HG03469 (cell line): ENCODE measurements at regions not wholly inside any gene's neighbourhood (a gene's known extent, or its start where the extent isn't known, plus 50 kb on each side); places are given as distances from the start of the nearest gene placed in this dataset.

Experiments used
- ATAC-seq: cut with Tn5 transposase; IDR thresholded peaks from one replicate; pipeline ENCODE4 v1.9.1; 2021; ENCODE audit warnings: mild to moderate bottlenecking, moderate library complexity, moderate number of reproducible peaks; ENCODE audit not compliant: unreplicated experiment

DNA sequence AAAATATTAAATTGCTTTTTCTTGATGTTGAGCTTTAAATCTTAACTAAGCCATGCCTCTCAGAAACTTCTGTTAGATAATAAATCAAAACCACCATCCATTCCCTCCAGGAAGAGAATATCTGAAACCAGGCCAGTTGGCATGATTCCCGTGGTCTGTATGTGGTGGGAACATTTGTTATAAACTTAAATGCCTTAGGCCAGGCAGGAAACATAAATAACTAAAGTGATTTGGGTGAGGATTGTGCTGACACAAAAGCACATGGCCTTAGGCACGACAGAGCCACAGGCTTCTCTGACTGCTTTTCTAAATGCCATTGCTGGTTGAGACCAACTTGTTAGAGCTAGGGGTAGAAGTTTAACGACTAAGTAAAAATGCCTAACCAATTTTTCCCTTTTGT lies 255.9 kb downstream of the GABRG2 start:
- no peak for ATAC-seq

DNA sequence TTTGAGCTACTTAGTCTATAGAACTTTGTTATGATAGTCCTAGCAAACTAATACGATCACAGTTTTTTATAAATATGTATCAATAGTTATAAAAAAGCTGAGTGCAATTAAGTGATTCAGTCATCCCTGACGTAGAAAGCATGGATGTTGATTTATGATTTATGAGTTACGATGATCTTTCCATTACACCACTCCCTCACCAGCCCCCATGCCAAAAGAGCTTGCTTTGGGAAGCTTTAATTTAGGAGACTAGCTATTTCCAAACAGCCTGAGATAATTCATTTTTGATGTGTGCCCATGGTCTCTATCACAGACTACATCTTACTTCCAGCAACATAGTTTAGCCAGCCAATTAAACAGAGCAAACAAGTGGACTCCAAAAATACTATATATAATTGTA lies 256.8 kb downstream of the GABRG2 start:
- ATAC-seq = no peak

DNA sequence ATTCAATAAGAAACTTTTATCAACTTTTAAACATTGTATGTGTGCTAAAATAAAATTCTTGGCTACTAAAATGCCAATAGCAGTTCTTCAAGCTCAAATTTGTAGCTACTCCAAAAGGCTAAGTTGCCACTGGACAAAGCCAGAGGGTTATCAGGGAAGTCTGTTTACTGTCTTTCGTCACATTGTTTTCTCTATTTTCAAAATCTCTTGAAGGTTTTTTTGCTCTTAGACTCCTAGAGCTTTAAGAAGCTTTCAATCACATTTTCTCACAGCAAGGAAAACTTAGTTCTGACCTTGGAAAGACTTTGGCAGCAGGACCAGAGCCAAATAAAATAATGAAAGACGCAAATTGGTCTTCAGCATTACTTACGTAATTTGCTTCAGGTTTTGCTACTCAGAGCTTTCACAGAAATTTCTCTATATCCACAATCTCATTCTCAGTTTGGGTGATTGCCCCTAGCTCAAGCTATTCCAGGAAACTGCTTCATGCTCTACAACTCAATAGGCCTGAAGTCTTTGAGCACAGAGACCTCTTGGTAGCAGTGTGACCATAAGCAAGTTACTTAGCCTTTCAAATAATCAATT lies 257.7 kb downstream of the GABRG2 start:
- no peak for ATAC-seq

DNA sequence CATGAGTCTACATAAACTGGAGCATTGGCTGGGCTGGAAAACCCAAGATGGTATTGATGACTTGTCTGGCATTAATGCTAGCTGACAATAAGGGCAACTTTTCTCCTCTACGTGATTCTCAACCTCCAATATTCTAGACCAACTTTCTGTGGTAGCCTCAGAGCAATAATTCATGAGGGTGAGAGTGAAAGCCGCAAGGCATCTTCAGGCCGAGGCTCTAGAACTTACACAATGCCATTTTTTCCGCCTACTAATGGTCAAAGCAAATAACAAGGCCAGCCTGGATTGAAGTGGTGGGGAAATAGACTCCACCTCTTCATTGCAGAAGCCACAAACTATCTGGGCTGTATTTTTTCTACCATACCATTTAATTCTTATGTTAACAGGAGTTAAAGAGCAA lies 267.4 kb downstream of the GABRG2 start:
- no peak for ATAC-seq

GRCh38 chr5:162360373-162360931 lies 292.9 kb downstream of the GABRG2 start:
- no peak for ATAC-seq

GRCh38 chr5:162372256-162372655 lies 304.7 kb downstream of the GABRG2 start:
- ATAC-seq = no peak

DNA sequence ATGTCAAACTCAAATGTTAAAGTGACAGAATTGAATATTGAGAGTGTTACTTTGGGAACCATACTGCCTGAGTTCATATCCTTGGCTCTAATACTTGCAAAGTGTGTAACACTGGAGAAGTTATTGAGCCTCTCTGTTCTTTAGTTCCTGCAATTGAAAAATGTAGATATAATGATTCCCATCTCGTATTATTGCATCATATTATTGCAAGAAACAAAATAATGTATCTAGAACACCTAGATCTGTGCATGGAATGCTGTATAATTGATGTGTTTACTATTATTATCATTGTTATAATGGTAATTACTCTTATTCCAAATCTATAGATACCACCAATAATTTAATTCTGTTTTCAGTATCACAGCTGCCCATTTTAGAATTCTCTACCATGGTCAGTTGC lies 310.3 kb downstream of the GABRG2 start:
- ATAC-seq = no peak

DNA sequence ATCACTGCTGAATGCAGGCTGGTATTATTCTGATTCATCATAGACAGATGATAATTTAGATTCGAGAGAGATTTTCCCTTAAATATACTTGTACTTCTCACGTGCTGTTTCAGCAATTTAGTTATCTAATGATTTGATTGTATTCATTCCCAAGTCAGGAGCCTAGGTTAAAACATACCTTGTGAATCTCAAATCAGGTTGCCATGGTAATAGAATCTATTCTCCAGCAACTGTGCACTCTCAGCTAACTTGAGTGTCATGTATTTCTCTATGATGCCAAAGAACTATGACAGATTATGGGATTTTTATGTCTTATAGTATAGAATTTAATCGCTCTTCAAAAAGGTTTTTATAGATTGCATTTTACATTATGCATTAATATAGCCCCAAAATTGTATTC lies 315.3 kb downstream of the GABRG2 start:
- ATAC-seq = no peak

DNA sequence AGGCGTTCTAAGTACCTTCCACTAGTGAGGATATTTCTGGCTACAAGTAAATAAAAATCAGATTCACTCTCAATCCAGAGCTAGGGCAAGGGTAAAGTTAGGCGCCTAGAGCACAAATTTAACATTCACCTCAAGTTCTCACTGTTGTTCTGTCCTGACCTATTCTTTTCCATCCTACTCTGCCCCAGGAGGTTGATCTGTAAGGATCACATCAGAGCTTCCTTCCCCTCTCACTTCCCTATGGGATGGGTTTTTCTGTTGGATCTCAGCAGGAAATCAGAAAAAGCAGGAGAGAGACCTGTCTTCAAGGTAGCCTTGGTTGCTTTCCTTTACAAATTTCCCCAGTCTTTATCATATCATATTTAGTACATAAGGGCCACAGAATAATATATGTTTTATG lies 316.7 kb downstream of the GABRG2 start:
- ATAC-seq = no peak

DNA sequence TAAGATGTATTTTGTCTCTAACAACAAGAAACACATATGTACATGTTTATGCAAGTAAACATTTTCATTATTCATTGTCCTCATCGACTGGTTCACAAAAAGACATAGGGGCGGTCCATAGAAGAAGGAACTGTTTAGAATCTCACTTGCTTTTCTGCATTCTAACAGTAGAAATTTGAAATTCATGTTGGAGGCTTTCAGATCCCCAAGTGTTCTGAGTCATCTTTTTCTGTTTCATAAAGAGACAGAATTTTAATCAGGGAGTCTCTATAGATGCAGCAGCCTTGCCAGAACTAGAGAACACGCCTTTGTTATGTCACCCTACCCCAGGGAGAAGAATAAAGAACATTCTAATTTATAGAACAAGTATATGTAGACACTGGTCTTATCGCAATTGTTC lies 324.3 kb downstream of the GABRG2 start:
- ATAC-seq = no peak

DNA sequence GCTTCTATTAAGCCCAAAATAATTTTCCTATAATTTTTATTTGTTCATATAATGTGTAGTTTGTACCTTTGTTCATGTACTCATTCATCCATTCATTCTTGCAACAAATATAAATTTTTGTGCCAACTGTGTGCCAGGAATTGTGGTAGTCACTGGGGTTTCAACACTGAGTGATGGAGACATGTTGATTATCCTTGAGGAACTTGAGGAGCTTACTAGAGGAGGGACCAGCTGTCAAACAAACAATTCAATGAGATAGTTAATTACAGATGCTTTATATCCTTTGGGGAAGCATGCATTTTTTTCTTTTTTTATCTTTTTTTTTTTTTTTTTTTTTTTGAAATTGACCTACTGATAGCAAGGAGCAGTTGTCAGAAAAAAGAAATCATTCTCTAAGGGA lies 324.8 kb downstream of the GABRG2 start:
- ATAC-seq = no peak

GRCh38 chr5:162393534-162393933 lies 326.0 kb downstream of the GABRG2 start:
- ATAC-seq = no peak

DNA sequence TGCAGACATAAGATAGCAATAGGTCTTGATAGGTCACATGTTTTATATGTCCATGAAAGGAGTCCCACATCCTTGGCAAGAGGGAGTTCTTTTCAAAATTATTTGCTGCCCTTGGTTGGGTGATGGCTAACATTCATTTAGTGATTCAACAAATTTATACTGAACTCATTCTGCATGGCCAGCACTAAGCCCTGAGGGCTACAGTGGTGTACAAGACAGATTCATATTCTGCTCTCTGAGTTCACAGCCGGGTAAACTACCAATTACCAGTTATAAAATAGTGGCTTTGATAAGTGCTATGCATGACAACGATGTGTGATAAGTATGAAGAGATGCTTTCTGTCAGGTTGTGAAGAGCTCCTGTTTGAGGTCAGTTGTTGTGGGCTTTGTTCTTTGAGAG lies 340.0 kb downstream of the GABRG2 start:
- no peak for ATAC-seq

GRCh38 chr5:162410365-162410764 lies 342.8 kb downstream of the GABRG2 start:
- ATAC-seq = no peak

- ATAC-seq = no peak
Measured at GRCh38 chr5:162429142-162429541, 361.6 kb downstream of the GABRG2 start.

GRCh38 chr5:162434281-162434680 lies 366.7 kb downstream of the GABRG2 start:
- no peak for ATAC-seq

GRCh38 chr5:162436055-162436454 lies 368.5 kb downstream of the GABRG2 start:
- ATAC-seq = no peak

DNA sequence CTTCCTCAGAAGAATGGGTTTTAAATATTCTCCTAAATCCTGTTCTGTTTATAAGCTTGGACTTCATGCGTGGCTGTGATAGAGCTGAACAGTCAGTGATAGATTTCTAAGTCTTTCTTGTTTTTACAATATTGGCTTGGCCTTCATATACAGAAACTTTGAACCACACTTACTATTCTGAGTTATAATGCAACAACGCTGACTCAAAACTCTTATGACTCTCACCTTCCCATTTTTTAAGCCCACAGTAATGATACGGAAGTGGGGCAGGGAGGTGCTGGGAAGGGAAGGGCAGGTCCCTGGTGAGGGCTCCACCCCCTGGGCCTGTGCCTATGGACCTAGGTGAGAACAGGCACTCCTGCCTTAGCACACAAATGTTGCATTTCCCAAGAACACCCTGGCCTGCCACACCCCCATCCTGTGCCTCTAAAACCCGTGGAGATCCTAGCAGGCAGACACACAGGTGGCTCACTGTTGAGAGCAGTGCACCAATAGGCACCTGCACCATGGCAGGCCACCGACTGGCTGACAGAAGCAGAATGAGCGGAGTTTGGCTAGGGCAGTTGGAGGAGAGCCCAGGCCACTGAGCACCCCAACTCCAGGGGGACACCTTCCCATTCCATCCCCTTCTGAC lies 376.7 kb downstream of the GABRG2 start:
- no peak for ATAC-seq

DNA sequence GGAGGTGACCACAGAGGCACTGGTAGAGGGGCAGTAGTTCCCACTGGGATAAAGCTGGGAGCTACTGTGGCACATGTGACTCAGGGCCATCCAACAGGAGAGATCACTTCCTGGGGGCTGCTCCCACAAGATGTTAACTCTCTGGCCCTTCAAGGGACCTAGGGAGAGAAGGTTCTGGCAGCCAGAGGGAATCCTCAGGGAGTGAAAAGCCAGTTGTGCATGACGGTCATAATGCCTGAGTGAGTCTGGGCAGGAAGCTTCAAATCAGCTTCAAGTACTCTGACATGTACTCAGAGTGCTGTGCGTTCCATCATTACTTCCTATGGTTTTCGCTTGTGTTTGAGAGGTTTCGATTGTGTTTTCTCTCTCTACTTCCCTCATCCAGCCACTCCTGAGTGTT lies 388.5 kb downstream of the GABRG2 start:
- ATAC-seq = no peak

GRCh38 chr5:162466011-162466410 lies 398.4 kb downstream of the GABRG2 start:
- ATAC-seq = no peak

- ATAC-seq = no peak
Measured at GRCh38 chr5:162473041-162473714, 405.6 kb downstream of the GABRG2 start.

- ATAC-seq = no peak
Measured at GRCh38 chr5:162474239-162474638, 406.7 kb downstream of the GABRG2 start.
